GM23338 (cell line): ENCODE measurements at regions not wholly inside any gene's neighbourhood (a gene's known extent, or its start where the extent isn't known, plus 50 kb on each side); places are given as distances from the start of the nearest gene placed in this dataset.

ENCODE experiments used
- ATAC-seq: fragments of 200-7000 bp; cut with Tn5 transposase; 3 replicates; pipeline ENCODE4 v1.9.1; 2020
- DNase-seq: peaks from one replicate; pipeline ENCODE4 v3.0.0-alpha.2; 2015; ENCODE audit warnings: low spot score
- H2AFZ ChIP-seq: fragments of 200-600 bp; sonication (generic); 2 replicates; pipeline ENCODE4 v1.8.0; 2016; ENCODE audit warnings: antibody characterized with exemption, mild to moderate bottlenecking, moderate library complexity
- H3F3A ChIP-seq: fragments of 200-600 bp; sonication (generic); replicated peaks from 2 replicates; pipeline ENCODE4 v1.8.0; 2017; ENCODE audit warnings: antibody characterized with exemption, mixed run types, low read depth
- H3K27ac ChIP-seq: fragments of 200-600 bp; sonication (generic); 2 replicates; pipeline ENCODE4 v1.6.1; 2016; ENCODE audit warnings: low read depth
- H3K27me3 ChIP-seq: fragments of 200-600 bp; sonication (generic); 2 replicates; pipeline ENCODE4 v1.8.0; 2016; ENCODE audit warnings: mild to moderate bottlenecking, mixed run types, moderate library complexity; ENCODE audit not compliant: insufficient read depth
- H3K36me3 ChIP-seq: fragments of 200-600 bp; sonication (generic); 2 replicates; pipeline ENCODE4 v1.8.0; 2016; ENCODE audit warnings: mild to moderate bottlenecking; ENCODE audit not compliant: insufficient read depth
- H3K4me1 ChIP-seq: fragments of 200-600 bp; sonication (generic); 2 replicates; pipeline ENCODE4 v1.8.0; 2016; ENCODE audit warnings: mild to moderate bottlenecking, moderate library complexity; ENCODE audit not compliant: insufficient read depth
- H3K4me2 ChIP-seq: fragments of 200-600 bp; sonication (generic); 2 replicates; pipeline ENCODE4 v1.7.1; 2017; ENCODE audit warnings: mixed run types
- H3K4me3 ChIP-seq: fragments of 200-600 bp; sonication (generic); 2 replicates; pipeline ENCODE4 v1.6.1; 2016; ENCODE audit warnings: mixed run types
- H3K79me2 ChIP-seq: fragments of 200-600 bp; sonication (generic); replicated peaks from 2 replicates; pipeline ENCODE4 v1.8.0; 2017; ENCODE audit warnings: mild to moderate bottlenecking; ENCODE audit not compliant: insufficient read depth
- H3K9me2 ChIP-seq: fragments of 200-600 bp; sonication (generic); 2 replicates; pipeline ENCODE4 v1.8.0; 2017; ENCODE audit not compliant: insufficient read depth
- H4K20me1 ChIP-seq: fragments of 200-600 bp; sonication (generic); replicated peaks from 2 replicates; pipeline ENCODE4 v1.8.0; 2017; ENCODE audit warnings: mild to moderate bottlenecking; ENCODE audit not compliant: insufficient read depth
- H3K27ac Mint-ChIP-seq: 2 replicates; pipeline ENCODE4 v1.8.0; 2020; ENCODE audit warnings: inconsistent platforms, mild to moderate bottlenecking, moderate library complexity, mixed read lengths
- H3K27me3 Mint-ChIP-seq: 3 replicates; pipeline ENCODE4 v1.8.0; 2022; ENCODE audit warnings: low read depth, mild to moderate bottlenecking, moderate library complexity, mixed read lengths, inconsistent platforms; ENCODE audit not compliant: insufficient read depth, poor library complexity
- H3K36me3 Mint-ChIP-seq: 3 replicates; pipeline ENCODE4 v1.8.0; 2021; ENCODE audit warnings: low read depth, mild to moderate bottlenecking, inconsistent platforms, moderate library complexity, mixed read lengths
- H3K4me1 Mint-ChIP-seq: 3 replicates; pipeline ENCODE4 v1.8.0; 2020; ENCODE audit warnings: mild to moderate bottlenecking, inconsistent platforms, mixed read lengths
- H3K4me3 Mint-ChIP-seq: 3 replicates; pipeline ENCODE4 v1.8.0; 2021; ENCODE audit warnings: moderate library complexity, mild to moderate bottlenecking, inconsistent platforms, mixed read lengths
- H3K9me3 Mint-ChIP-seq: 3 replicates; pipeline ENCODE4 v1.8.0; 2020; ENCODE audit warnings: moderate library complexity, mild to moderate bottlenecking, inconsistent platforms, mixed read lengths
- EZH2 ChIP-seq: fragments of 200-600 bp; sonication (generic); IDR thresholded peaks from one replicate; pipeline ENCODE4 v1.8.0; 2017; ENCODE audit warnings: antibody characterized with exemption, mild to moderate bottlenecking, low read depth; ENCODE audit not compliant: unreplicated experiment
- POLR2AphosphoS5 ChIP-seq: IDR thresholded peaks from 2 replicates; pipeline ENCODE4 v1.6.1; 2016; ENCODE audit warnings: antibody characterized with exemption, low read depth
- STAT1 ChIP-seq: IDR thresholded peaks from one replicate; pipeline ENCODE4 v1.6.1; 2016; ENCODE audit warnings: antibody characterized with exemption; ENCODE audit not compliant: unreplicated experiment
- ZNF114 ChIP-seq: fragments of 250-450 bp; sonication (Bioruptor Pico); IDR thresholded peaks from 2 replicates; pipeline ENCODE4 v1.5.0; 2020; ENCODE audit warnings: mild to moderate bottlenecking, moderate library complexity
- ZNF331 ChIP-seq: fragments of 250-450 bp; sonication (Bioruptor Pico); IDR thresholded peaks from 2 replicates; pipeline ENCODE4 v1.5.0; 2020; ENCODE audit warnings: low read depth, mild to moderate bottlenecking, moderate library complexity
- TF ChIP-seq, protein P1 (sequence below): fragments of 250-450 bp; sonication (Bioruptor Pico); IDR thresholded peaks from 2 replicates; pipeline ENCODE4 v1.5.0; 2020; ENCODE audit warnings: mild to moderate bottlenecking, moderate library complexity

DNA sequence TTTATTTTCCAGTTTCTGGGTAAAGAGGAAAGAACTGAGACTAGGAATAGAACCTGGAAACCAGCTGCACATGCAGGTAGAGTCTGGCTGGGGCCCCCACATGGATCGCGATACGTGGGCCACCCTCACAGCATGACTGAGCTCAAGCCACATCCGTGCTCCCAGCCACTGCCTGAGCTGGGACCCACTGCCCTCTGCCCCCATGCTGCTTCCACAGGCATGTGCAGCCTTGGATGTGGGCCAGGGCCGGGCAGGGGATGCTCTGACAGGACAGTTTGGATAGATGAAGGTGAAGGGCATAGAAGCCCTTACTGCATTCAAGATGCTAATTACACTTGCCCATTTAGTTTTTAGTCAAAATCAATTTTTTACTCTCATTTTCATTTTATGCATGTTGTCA lies 321.2 kb downstream of the DCDC2C start:
- no peaks in the 10 kb centered on the region for H3K79me2 ChIP-seq
- Mint-ChIP-seq H3K27ac (no peak overlapping the region), H3K4me3 (no peak overlapping the region), H3K27me3 (peaks cover 1% of the 10 kb centered on the region), H3K36me3 (peaks cover 29% of the 10 kb centered on the region), H3K4me1 (no peaks in the 10 kb centered on the region), H3K9me3 (peaks cover 92% of the 10 kb centered on the region)
- H3K4me1 ChIP-seq, result no peaks in the 10 kb centered on the region
- no peaks in the 10 kb centered on the region for H3F3A ChIP-seq
- H4K20me1 ChIP-seq, result no peaks in the 10 kb centered on the region
- no peak overlapping the region for H3K27ac ChIP-seq
- no peaks in the 10 kb centered on the region for H3K36me3 ChIP-seq
- ATAC-seq (no peak), DNase-seq (no peak)
- H3K4me3 ChIP-seq, result no peak overlapping the region
- no peaks in the 10 kb centered on the region for H3K9me2 ChIP-seq
- TF ChIP-seq EZH2 (no peak), STAT1 (no peak)
- TF ChIP-seq, protein P1, sequence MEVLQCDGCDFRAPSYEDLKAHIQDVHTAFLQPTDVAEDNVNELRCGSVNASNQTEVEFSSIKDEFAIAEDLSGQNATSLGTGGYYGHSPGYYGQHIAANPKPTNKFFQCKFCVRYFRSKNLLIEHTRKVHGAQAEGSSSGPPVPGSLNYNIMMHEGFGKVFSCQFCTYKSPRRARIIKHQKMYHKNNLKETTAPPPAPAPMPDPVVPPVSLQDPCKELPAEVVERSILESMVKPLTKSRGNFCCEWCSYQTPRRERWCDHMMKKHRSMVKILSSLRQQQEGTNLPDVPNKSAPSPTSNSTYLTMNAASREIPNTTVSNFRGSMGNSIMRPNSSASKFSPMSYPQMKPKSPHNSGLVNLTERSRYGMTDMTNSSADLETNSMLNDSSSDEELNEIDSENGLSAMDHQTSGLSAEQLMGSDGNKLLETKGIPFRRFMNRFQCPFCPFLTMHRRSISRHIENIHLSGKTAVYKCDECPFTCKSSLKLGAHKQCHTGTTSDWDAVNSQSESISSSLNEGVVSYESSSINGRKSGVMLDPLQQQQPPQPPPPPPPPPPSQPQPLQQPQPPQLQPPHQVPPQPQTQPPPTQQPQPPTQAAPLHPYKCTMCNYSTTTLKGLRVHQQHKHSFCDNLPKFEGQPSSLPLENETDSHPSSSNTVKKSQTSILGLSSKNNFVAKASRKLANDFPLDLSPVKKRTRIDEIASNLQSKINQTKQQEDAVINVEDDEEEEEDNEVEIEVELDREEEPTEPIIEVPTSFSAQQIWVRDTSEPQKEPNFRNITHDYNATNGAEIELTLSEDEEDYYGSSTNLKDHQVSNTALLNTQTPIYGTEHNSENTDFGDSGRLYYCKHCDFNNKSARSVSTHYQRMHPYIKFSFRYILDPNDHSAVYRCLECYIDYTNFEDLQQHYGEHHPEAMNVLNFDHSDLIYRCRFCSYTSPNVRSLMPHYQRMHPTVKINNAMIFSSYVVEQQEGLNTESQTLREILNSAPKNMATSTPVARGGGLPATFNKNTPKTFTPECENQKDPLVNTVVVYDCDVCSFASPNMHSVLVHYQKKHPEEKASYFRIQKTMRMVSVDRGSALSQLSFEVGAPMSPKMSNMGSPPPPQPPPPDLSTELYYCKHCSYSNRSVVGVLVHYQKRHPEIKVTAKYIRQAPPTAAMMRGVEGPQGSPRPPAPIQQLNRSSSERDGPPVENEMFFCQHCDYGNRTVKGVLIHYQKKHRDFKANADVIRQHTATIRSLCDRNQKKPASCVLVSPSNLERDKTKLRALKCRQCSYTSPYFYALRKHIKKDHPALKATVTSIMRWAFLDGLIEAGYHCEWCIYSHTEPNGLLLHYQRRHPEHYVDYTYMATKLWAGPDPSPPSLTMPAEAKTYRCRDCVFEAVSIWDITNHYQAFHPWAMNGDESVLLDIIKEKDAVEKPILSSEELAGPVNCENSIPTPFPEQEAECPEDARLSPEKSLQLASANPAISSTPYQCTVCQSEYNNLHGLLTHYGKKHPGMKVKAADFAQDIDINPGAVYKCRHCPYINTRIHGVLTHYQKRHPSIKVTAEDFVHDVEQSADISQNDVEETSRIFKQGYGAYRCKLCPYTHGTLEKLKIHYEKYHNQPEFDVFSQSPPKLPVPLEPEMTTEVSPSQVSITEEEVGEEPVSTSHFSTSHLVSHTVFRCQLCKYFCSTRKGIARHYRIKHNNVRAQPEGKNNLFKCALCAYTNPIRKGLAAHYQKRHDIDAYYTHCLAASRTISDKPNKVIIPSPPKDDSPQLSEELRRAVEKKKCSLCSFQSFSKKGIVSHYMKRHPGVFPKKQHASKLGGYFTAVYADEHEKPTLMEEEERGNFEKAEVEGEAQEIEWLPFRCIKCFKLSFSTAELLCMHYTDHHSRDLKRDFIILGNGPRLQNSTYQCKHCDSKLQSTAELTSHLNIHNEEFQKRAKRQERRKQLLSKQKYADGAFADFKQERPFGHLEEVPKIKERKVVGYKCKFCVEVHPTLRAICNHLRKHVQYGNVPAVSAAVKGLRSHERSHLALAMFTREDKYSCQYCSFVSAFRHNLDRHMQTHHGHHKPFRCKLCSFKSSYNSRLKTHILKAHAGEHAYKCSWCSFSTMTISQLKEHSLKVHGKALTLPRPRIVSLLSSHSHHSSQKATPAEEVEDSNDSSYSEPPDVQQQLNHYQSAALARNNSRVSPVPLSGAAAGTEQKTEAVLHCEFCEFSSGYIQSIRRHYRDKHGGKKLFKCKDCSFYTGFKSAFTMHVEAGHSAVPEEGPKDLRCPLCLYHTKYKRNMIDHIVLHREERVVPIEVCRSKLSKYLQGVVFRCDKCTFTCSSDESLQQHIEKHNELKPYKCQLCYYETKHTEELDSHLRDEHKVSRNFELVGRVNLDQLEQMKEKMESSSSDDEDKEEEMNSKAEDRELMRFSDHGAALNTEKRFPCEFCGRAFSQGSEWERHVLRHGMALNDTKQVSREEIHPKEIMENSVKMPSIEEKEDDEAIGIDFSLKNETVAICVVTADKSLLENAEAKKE (CRISPR knock-in tag), result no peak
- H2AFZ ChIP-seq, result no peak overlapping the region
- no peak overlapping the region for H3K4me2 ChIP-seq
- no peaks in the 10 kb centered on the region for H3K27me3 ChIP-seq

DNA sequence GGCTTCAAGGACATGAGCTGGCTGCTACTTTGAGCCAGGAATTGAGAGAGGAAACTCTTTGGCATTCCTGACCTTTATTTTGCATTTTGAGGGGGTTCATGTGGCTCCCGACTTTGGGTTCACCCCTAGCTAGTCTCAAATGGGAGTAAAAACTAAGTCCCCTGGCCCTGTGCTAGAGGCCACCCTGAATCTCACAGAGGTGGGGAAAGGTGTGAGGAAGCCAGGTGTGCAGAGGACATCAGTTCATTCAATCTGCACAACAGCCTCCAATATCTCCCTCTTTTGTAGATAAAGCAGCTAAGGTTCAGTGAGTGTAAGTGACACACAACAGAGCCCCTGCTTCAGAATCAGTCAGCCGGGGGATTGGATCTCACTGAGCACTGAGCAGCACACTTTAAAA lies 325.7 kb downstream of the DCDC2C start:
- Mint-ChIP-seq H3K27ac (no peak overlapping the region), H3K4me1 (no peaks in the 10 kb centered on the region), H3K9me3 (peaks cover 80% of the 10 kb centered on the region), H3K4me3 (no peak overlapping the region), H3K36me3 (peaks cover 13% of the 10 kb centered on the region), H3K27me3 (peaks cover 1% of the 10 kb centered on the region)
- no peak overlapping the region for H3K27ac ChIP-seq
- no peak overlapping the region for H3K4me3 ChIP-seq
- no peaks in the 10 kb centered on the region for H3K9me2 ChIP-seq
- no peak overlapping the region for H2AFZ ChIP-seq
- no peaks in the 10 kb centered on the region for H3K79me2 ChIP-seq
- no peaks in the 10 kb centered on the region for H3F3A ChIP-seq
- ATAC-seq, result no peak
- no peak for DNase-seq
- H3K4me1 ChIP-seq, result no peaks in the 10 kb centered on the region
- no peaks in the 10 kb centered on the region for H3K27me3 ChIP-seq
- H3K36me3 ChIP-seq, result no peaks in the 10 kb centered on the region
- no peak overlapping the region for H3K4me2 ChIP-seq
- H4K20me1 ChIP-seq, result no peaks in the 10 kb centered on the region
- TF ChIP-seq POLR2AphosphoS5, result no peak
- TF ChIP-seq, protein P1 (CRISPR knock-in tag), result no peak
- no peak for TF ChIP-seq ZNF331 (CRISPR knock-in tag)
- TF ChIP-seq ZNF114, result no peak
